Left ventricle myocardium inferior (tissue), 1 donor: ENCODE measurements at regions not wholly inside any gene's neighbourhood (a gene's known extent, or its start where the extent isn't known, plus 50 kb on each side); places are given as distances from the start of the nearest gene placed in this dataset.
A peak's percentile ranks its signal among the peaks of the same experiment; 100 is the strongest.

ENCODE experiments used
- DNase-seq: peaks from one replicate; pipeline ENCODE4 v3.0.0-alpha.2; 2020
- H3K27ac ChIP-seq: fragments of 200-600 bp; replicated peaks from 2 replicates; pipeline ENCODE4 v1.8.0; 2021
- H3K27me3 ChIP-seq: fragments of 200-600 bp; 2 replicates; pipeline ENCODE4 v1.8.0; 2021; ENCODE audit warnings: low read depth
- H3K36me3 ChIP-seq: fragments of 200-600 bp; 2 replicates; pipeline ENCODE4 v1.8.0; 2021
- H3K4me1 ChIP-seq: fragments of 200-600 bp; 2 replicates; pipeline ENCODE4 v1.8.0; 2021
- H3K4me3 ChIP-seq: fragments of 200-600 bp; 2 replicates; pipeline ENCODE4 v1.8.0; 2021; ENCODE audit warnings: mild to moderate bottlenecking, moderate library complexity
- H3K9me3 ChIP-seq: fragments of 200-600 bp; replicated peaks from 2 replicates; pipeline ENCODE4 v1.8.0; 2021
- CTCF ChIP-seq: fragments of 200-600 bp; IDR thresholded peaks from 2 replicates; pipeline ENCODE4 v1.8.0; 2021; ENCODE audit warnings: antibody characterized with exemption, mild to moderate bottlenecking, borderline replicate concordance
- intact Hi-C: fragments of 100-400 bp; cut with micrococcal nuclease; formaldehyde crosslinking; loops from one replicate; pipeline ENCODE4 v1.11.0; 2022
- donor health status: DM: no; HTN: yes; CAD: no; lungs with severe emphysema.

- Histone ChIP-seq H3K27ac (no peak overlapping the region), H3K4me1 (no peaks in the 10 kb centered on the region), H3K4me3 (no peak overlapping the region), H3K27me3 (peaks cover 18% of the 10 kb centered on the region), H3K36me3 (no peaks in the 10 kb centered on the region), H3K9me3 (no peaks in the 10 kb centered on the region)
- TF ChIP-seq CTCF = no peak
- intact Hi-C loops = loop anchor here (10.0 kb wide), 1 partner anchor 414 kb away; no protein-coding TSS in a partner anchor
- DNase-seq = no peak
These were observed 80.3 kb downstream of the NXPE2 start for GRCh38 chr11:114758627-114759026.

- DNase-seq = peak; percentile 60
- H3K27me3 ChIP-seq = peaks cover 25% of the 10 kb centered on the region
- H3K4me3 ChIP-seq = no peak overlapping the region
- peak; percentile 80 for TF ChIP-seq CTCF
- intact Hi-C loops = no loop called here
- no peaks in the 10 kb centered on the region for H3K36me3 ChIP-seq
- H3K4me1 ChIP-seq = no peaks in the 10 kb centered on the region
- H3K9me3 ChIP-seq = no peaks in the 10 kb centered on the region
- no peak overlapping the region for H3K27ac ChIP-seq
These were observed 84.1 kb downstream of the NXPE2 start for GRCh38 chr11:114762408-114762807.

- no peaks in the 10 kb centered on the region for H3K9me3 ChIP-seq
- no peak overlapping the region for H3K4me3 ChIP-seq
- H3K36me3 ChIP-seq = no peaks in the 10 kb centered on the region
- H3K27me3 ChIP-seq = peaks cover 23% of the 10 kb centered on the region
- no peak for TF ChIP-seq CTCF
- H3K27ac ChIP-seq = no peak overlapping the region
- intact Hi-C loops = no loop called here
- no peaks in the 10 kb centered on the region for H3K4me1 ChIP-seq
- no peak for DNase-seq
These were observed 86.2 kb downstream of the NXPE2 start for GRCh38 chr11:114764563-114764962.

DNA sequence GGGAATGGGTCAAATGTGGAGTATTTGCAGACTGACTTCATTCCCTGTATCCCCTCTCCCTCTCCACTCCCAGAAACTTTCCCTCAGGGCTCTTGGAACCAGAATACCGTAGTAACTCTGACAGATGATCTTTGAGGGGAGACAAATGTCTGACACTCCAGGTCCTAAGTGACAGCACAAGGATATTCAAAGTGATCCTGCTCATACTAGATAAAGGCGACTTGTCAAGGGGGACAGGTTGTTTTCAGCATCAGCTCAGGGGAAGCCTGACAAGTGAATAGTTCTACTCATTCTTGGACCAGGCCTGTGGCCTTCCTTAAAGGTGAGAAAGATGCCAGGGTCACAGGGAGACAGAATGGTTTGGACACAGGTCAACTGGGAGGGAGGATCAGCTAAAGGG, 92.8 kb downstream of the NXPE2 start:
- Histone ChIP-seq H3K36me3 (no peaks in the 10 kb centered on the region), H3K4me1 (peaks cover 8% of the 10 kb centered on the region), H3K27me3 (peaks cover 43% of the 10 kb centered on the region), H3K4me3 (no peak overlapping the region), H3K9me3 (no peaks in the 10 kb centered on the region), H3K27ac (no peak overlapping the region)
- TF ChIP-seq CTCF = no peak
- intact Hi-C loops = no loop called here
- no peak for DNase-seq

DNA sequence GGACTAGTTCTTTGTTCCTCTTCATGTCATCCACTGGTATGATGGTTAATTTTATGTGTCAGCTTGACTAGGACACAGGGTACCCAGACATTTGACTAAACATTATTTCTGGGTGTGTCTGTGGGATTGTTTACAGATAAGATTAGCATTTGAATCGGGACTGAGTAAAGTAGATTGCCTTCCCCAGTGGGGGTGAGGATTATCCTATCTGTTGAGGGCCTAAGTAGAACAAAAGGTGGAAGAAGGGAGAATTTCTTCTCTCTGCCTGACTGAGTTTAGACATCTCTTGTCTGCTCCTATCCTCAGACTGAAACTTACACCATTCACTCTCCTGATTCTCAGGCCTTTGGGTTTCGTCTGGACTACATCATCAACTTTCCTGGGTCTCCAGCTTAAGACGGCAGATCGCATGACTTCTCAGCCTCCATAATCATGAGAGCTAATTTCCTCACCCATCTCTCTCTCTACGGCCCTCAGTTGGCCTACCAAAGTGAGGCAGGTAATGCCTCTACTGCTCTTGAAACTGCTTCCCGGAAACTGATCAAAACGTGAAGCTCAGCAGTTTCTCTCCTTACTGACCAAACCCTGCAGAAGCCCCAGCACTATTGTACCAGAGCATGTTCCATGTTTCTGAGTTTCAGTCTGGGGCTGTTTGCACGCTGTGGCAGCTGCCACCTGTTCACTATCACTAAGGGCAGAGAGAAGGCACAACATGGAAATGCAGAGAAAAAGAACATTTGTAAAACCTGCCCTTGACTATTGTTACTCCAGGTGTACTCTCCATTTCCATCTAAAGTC, 95.4 kb downstream of the NXPE2 start:
- peaks cover 13% of the 10 kb centered on the region for H3K4me1 ChIP-seq
- intact Hi-C loops = no loop called here
- no peak for DNase-seq
- H3K4me3 ChIP-seq = no peak overlapping the region
- no peak overlapping the region for H3K27ac ChIP-seq
- TF ChIP-seq CTCF = no peak
- no peaks in the 10 kb centered on the region for H3K36me3 ChIP-seq
- H3K27me3 ChIP-seq = peaks cover 32% of the 10 kb centered on the region
- no peaks in the 10 kb centered on the region for H3K9me3 ChIP-seq
